Vagina (tissue), 2 donors: ENCODE measurements at regions not wholly inside any gene's neighbourhood (a gene's known extent, or its start where the extent isn't known, plus 50 kb on each side); places are given as distances from the start of the nearest gene placed in this dataset.

Experiments
- CTCF ChIP-seq, 3 experiments: fragments of 450-650 bp in 2 of 3; fragments of 200-600 bp in 1 of 3; sonication (generic) in 1 of 3; IDR thresholded peaks; one replicate each; pipeline ENCODE4 v1.5.1; 2017 to 2019; ENCODE audit warnings: antibody characterized with exemption in 3 of 3, mild to moderate bottlenecking in 2 of 3, moderate library complexity in 2 of 3
- POLR2A ChIP-seq, 2 donors: fragments of 450-650 bp; IDR thresholded peaks; one replicate each; pipeline ENCODE4 v1.6.1; 2017; ENCODE audit warnings: antibody characterized with exemption in 2 of 2, mild to moderate bottlenecking in 2 of 2, moderate library complexity in 2 of 2

DNA sequence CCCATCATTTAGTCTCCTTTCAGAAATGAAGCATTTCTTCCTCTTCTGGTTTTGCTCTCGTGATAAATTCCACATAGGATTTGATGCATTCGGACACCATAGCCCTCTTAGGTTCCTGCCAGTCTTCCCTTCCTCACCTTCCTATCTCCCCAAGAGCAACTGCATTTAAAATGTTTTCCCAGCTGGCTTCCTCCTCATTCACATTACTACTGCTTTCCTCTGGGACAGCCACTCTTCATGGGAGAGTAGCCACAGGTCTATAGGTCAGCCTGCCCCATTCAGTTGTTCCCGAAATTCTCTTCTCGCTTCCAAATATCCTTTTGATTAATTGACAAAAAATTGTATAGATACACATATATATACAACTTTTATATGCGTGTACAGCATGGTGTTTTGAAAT lies 214.2 kb upstream of the PDE10A start:
- TF ChIP-seq CTCF (IDR thresholded peaks at IDR 0.05) (no peak), POLR2A (IDR thresholded peaks at IDR 0.05) (no peak)
